Ramos (cell line): ENCODE measurements at regions not wholly inside any gene's neighbourhood (a gene's known extent, or its start where the extent isn't known, plus 50 kb on each side); places are given as distances from the start of the nearest gene placed in this dataset.

Experiments used
- in situ Hi-C: fragments of 300-500 bp; cut with MboI; formaldehyde crosslinking; loops from one replicate; pipeline ENCODE4 v1.14.3; 2022; ENCODE audit warnings: low sequenced_read_pairs; ENCODE audit not compliant: unreplicated experiment

DNA sequence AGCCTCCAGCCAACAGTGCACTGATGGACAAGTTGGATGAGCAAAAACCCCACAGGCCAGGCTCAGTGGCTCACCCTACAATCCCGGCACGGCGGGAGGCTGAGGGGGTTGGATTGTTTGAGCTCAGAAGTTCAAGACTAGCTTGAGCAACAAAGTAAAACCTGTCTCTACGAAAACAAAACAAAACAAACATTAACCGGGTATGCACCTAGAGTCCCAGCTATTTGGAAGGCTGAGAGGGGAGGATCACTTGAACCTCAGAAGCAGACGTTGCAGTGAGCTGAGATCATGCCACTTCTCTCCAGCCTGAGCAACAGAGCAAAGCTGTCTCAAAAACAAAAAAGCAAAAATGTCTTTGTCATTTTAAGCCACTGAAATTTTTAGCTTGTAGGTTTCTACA lies 55.1 kb upstream of the DMRT1 start:
- in situ Hi-C loops, result no loop called here

DNA sequence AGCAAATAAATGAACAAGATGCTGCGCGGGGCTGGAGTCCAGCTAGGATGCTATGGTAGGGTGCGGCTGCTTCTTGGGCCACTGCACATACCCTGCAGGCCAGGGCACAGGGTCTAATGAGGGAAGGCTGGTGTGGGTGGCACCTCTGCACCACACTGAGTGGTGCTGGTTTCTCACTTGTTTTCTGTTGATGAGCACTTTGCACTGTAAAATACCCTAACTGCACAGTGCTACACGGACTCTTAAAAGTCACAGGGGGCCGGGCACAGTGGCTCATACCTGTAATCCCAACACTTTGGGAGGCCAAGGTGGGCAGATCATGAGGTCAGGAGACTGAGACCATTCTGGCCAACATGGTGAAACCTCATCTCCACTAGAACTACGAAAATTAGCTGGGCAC lies 52.7 kb upstream of the DMRT1 start:
- in situ Hi-C loops, result no loop called here
